Upper lobe of left lung (tissue), 4 donors: ENCODE measurements at regions not wholly inside any gene's neighbourhood (a gene's known extent, or its start where the extent isn't known, plus 50 kb on each side); places are given as distances from the start of the nearest gene placed in this dataset.

Experiments
- CTCF ChIP-seq, 6 experiments: fragments of 450-650 bp in 4 of 6; fragments of 200-600 bp in 2 of 6; sonication (generic) in 2 of 6; IDR thresholded peaks; one replicate each; pipeline ENCODE4 v1.5.1; 2016 to 2019; ENCODE audit warnings: antibody characterized with exemption in 6 of 6
- POLR2AphosphoS5 ChIP-seq, 2 donors: sonication (generic); formaldehyde crosslinking; IDR thresholded peaks; one replicate each; pipeline ENCODE4 v1.5.1; 2017; ENCODE audit warnings: antibody characterized with exemption in 2 of 2

GRCh38 chr1:5681654-5682053 is 310.6 kb downstream of the NPHP4 start:
- TF ChIP-seq CTCF (IDR thresholded peaks at IDR 0.05): no peak
- TF ChIP-seq POLR2AphosphoS5 (IDR thresholded peaks at IDR 0.05): no peak
